ENCODE measurements at regions not wholly inside any gene's neighbourhood (a gene's known extent, or its start where the extent isn't known, plus 50 kb on each side); places are given as distances from the start of the nearest gene placed in this dataset.
A peak's percentile ranks its signal among the peaks of the same experiment; 100 is the strongest.

DNA sequence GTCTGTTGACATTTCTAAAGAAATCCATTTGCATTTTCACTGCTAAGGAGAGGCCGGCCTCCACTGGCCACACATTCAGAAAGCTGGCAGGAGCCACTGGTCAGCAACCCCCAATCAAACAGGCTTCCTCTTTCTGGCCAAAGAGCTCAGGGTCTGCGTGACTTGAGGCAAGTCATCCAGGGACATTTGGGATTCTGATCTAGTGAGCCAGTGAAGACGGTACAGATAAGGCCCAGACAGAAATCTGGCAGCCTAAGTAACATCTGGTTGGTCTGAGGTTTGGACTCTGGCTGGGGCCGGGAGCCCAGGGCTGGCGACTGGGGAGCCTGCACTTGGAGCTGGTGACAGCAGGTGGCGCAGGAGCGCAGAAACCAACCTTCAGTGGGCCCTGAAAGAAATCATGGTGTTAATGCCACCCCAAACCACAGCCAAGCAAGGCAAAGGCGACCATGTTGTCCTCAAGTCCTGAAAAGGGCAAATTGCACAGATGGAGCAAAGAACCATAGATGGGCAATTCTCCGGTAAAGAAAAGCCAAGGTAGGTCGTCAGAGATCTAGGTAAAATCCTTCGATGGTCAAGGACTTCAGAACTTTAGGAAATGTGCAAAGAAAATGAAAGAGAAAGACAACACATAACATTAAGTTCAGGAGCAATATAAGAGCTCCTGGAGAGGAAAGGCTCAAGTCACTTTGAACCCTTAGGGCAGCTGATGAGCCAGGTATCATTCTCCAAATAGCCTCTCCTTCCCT is 99.4 kb upstream of the BLID start:
- peak; percentile 58 for DNase-seq
- TF ChIP-seq, protein P1, sequence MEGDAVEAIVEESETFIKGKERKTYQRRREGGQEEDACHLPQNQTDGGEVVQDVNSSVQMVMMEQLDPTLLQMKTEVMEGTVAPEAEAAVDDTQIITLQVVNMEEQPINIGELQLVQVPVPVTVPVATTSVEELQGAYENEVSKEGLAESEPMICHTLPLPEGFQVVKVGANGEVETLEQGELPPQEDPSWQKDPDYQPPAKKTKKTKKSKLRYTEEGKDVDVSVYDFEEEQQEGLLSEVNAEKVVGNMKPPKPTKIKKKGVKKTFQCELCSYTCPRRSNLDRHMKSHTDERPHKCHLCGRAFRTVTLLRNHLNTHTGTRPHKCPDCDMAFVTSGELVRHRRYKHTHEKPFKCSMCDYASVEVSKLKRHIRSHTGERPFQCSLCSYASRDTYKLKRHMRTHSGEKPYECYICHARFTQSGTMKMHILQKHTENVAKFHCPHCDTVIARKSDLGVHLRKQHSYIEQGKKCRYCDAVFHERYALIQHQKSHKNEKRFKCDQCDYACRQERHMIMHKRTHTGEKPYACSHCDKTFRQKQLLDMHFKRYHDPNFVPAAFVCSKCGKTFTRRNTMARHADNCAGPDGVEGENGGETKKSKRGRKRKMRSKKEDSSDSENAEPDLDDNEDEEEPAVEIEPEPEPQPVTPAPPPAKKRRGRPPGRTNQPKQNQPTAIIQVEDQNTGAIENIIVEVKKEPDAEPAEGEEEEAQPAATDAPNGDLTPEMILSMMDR (IDR thresholded peaks at IDR 0.05; ENCODE audit: low read depth, low read length) = peak; percentile 95
- Histone ChIP-seq H3K4me3 (ENCODE audit: low read depth, low read length) (no peak overlapping the region), H3K27ac (no peak overlapping the region), H3K27me3 (ENCODE audit: insufficient read depth, low read depth, severe bottlenecking) (peaks cover 5% of the 10 kb centered on the region), H3K9me3 (ENCODE audit: severe bottlenecking) (no peaks in the 10 kb centered on the region), H3K36me3 (no peaks in the 10 kb centered on the region)

DNA sequence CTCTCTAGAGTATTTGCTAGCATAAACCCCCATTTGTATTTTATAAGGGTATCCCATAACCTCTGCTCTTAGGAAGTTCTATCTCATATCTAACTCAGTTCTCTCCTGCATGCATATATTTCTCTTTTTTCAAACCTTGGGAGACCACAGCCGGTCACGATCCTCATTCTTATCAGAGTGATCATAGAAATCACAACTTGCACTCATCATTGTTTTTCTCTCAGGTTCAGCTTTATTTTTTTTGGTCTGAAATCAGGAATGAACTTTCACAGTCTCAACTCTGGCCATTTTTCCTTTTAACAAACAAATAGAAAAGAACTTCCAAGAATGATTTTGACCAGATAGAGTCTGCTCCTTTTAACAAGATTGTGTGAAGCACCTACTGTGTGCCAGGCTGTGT is 98.6 kb upstream of the BLID start:
- DNase-seq = no peak
- TF ChIP-seq, protein P1 (IDR thresholded peaks at IDR 0.05; ENCODE audit: low read depth, low read length) = no peak
- H3K36me3 ChIP-seq = no peaks in the 10 kb centered on the region
- peaks cover 6% of the 10 kb centered on the region for H3K27me3 ChIP-seq (ENCODE audit: insufficient read depth, low read depth, severe bottlenecking)
- no peaks in the 10 kb centered on the region for H3K9me3 ChIP-seq (ENCODE audit: severe bottlenecking)
- H3K4me3 ChIP-seq (ENCODE audit: low read depth, low read length) = no peak overlapping the region
- no peak overlapping the region for H3K27ac ChIP-seq

DNA sequence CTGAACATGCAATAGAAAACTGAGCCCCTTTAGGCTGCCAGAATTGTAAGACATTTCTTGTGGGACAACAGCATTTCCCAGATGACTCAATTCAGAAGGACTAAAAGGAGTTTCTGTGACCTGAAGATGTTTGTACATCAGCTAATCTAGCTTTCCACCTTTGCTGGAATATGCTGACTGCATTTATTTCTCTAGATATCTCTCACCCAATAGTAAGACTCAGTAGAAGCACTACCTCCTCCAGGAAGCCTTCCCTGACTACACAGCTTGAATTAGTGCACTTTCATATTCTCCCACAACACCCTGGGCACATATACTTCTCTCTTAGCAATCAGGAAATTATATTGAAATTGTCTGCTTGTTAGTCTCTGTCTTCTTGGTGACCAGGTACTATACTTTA is 98.1 kb upstream of the BLID start:
- Histone ChIP-seq H3K36me3 (no peaks in the 10 kb centered on the region), H3K27me3 (ENCODE audit: insufficient read depth, low read depth, severe bottlenecking) (peaks cover 6% of the 10 kb centered on the region), H3K27ac (no peak overlapping the region), H3K4me3 (ENCODE audit: low read depth, low read length) (no peak overlapping the region), H3K9me3 (ENCODE audit: severe bottlenecking) (no peaks in the 10 kb centered on the region)
- no peak for DNase-seq
- TF ChIP-seq, protein P1 (IDR thresholded peaks at IDR 0.05; ENCODE audit: low read depth, low read length) = no peak

DNA sequence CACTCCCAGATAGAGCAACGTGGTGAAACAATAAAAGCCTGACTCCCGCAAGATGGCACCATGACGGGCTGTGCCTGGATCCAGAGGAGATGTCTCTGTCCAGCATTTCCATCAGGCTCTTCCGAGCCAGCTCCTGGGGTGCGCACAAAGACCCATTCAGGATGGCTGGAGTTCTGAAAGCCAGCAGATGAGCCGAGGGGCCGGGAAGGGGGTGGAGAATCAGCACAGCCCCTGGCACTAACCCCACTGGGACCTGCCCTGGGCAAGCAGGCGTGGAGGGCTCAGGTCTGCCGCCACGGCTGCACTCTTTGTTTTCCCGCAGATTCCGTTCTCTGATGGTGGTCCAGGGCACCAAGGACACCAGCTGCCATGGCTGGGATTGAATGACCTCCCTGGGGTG is 97.2 kb upstream of the BLID start:
- Histone ChIP-seq H3K27ac (no peak overlapping the region), H3K36me3 (no peaks in the 10 kb centered on the region), H3K4me3 (ENCODE audit: low read depth, low read length) (no peak overlapping the region), H3K27me3 (ENCODE audit: insufficient read depth, low read depth, severe bottlenecking) (peaks cover 6% of the 10 kb centered on the region), H3K9me3 (ENCODE audit: severe bottlenecking) (no peaks in the 10 kb centered on the region)
- TF ChIP-seq, protein P1 (IDR thresholded peaks at IDR 0.05; ENCODE audit: low read depth, low read length) = no peak
- DNase-seq = no peak

DNA sequence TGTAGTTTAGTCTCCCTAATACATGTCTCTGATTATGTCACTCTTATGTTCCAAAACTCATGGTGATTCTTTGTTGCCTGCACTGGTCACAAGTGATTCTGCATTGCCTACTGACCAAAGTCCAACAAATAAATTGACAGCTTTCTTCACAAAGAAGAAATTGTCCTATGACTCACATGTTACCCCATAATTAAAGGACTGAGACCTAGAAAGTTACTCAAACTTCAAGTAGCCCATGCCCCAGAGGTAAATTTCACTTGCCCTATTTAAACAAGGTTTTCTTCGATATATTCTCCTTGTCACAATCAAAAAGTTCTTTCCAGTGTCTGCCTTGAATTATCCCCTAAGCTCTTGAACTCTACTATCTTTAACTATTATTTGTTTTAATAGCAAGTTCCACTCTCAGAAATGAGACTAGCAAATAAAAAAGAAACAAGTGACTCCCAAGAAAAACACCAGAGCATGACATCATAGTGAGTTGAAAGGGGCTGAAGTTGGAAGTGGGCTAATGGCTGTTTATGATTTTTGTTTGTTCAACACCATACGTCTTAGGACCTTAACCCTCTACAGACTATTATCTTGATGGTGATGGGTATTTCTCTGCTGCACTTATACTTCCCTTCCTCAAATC is 94.5 kb upstream of the BLID start:
- no peaks in the 10 kb centered on the region for H3K9me3 ChIP-seq (ENCODE audit: severe bottlenecking)
- DNase-seq = no peak
- H3K27me3 ChIP-seq (ENCODE audit: insufficient read depth, low read depth, severe bottlenecking) = peaks cover 6% of the 10 kb centered on the region
- H3K27ac ChIP-seq = no peak overlapping the region
- TF ChIP-seq, protein P1 (IDR thresholded peaks at IDR 0.05; ENCODE audit: low read depth, low read length) = no peak
- no peaks in the 10 kb centered on the region for H3K36me3 ChIP-seq
- H3K4me3 ChIP-seq (ENCODE audit: low read depth, low read length) = no peak overlapping the region
